Limb (tissue), 2 donors: ENCODE measurements at regions not wholly inside any gene's neighbourhood (a gene's known extent, or its start where the extent isn't known, plus 50 kb on each side); places are given as distances from the start of the nearest gene placed in this dataset.
A peak's percentile ranks its signal among the peaks of the same experiment; 100 is the strongest.
"Not testable (repeated sequence)": the region's sequence is repeated elsewhere in the genome, so short reads cannot be mapped to it uniquely, and the experiment has no call there.

Experiments used
- DNase-seq, 2 donors: peaks; one replicate each; pipeline ENCODE4 v3.0.0-alpha.2; 2016; ENCODE audit errors: extremely low spot score in 2 of 2

GRCh38 chr9:588981-589380 lies 252.5 kb upstream of the DMRT1 start:
- DNase-seq, result no peak

- peak in 1 of 2 donors; percentile 28 for DNase-seq
Observed at GRCh38 chr9:589723-590122, 251.8 kb upstream of the DMRT1 start.

- no peak for DNase-seq
Observed at GRCh38 chr9:591292-591691, 250.2 kb upstream of the DMRT1 start.

GRCh38 chr9:592225-592624 lies 249.3 kb upstream of the DMRT1 start:
- no peak for DNase-seq

- no peak for DNase-seq
Observed at GRCh38 chr9:592733-593132, 248.8 kb upstream of the DMRT1 start.

GRCh38 chr9:593809-594208 lies 247.7 kb upstream of the DMRT1 start:
- DNase-seq, result no peak

GRCh38 chr9:596703-597102 lies 244.8 kb upstream of the DMRT1 start:
- no peak for DNase-seq

GRCh38 chr9:600006-600405 lies 241.5 kb upstream of the DMRT1 start:
- no peak for DNase-seq

- no peak for DNase-seq
Observed at GRCh38 chr9:602716-603115, 238.8 kb upstream of the DMRT1 start.

GRCh38 chr9:603126-603525 lies 238.4 kb upstream of the DMRT1 start:
- no peak for DNase-seq

- DNase-seq, result no peak
Observed at GRCh38 chr9:607417-607816, 234.1 kb upstream of the DMRT1 start.

GRCh38 chr9:613771-614347 lies 227.6 kb upstream of the DMRT1 start:
- DNase-seq, result peak; percentile 79 to 85

GRCh38 chr9:614431-614830 lies 227.1 kb upstream of the DMRT1 start:
- DNase-seq, result no peak

- DNase-seq, result no peak
Observed at GRCh38 chr9:615756-616155, 225.7 kb upstream of the DMRT1 start.

GRCh38 chr9:616694-617093 lies 224.8 kb upstream of the DMRT1 start:
- DNase-seq, result no peak

GRCh38 chr9:617445-618085 lies 223.9 kb upstream of the DMRT1 start:
- no peak for DNase-seq

- no peak for DNase-seq
Observed at GRCh38 chr9:618478-618877, 223.0 kb upstream of the DMRT1 start.

- no peak for DNase-seq
Observed at GRCh38 chr9:621201-621855, 220.2 kb upstream of the DMRT1 start.

GRCh38 chr9:624935-625500 lies 216.5 kb upstream of the DMRT1 start:
- DNase-seq, result no peak

GRCh38 chr9:625613-626012 lies 215.9 kb upstream of the DMRT1 start:
- no peak for DNase-seq

- not testable (repeated sequence) for DNase-seq
Observed at GRCh38 chr9:626114-626513, 215.4 kb upstream of the DMRT1 start.

GRCh38 chr9:626596-626995 lies 214.9 kb upstream of the DMRT1 start:
- DNase-seq, result no peak
